Activated CD4-positive, alpha-beta T cell treated with anti-CD3 and anti-CD28 coated beads, Interleukin-2, amount 50 U/mL, for 4 hours (primary cell): ENCODE measurements at regions not wholly inside any gene's neighbourhood (a gene's known extent, or its start where the extent isn't known, plus 50 kb on each side); places are given as distances from the start of the nearest gene placed in this dataset.
"Not testable (repeated sequence)": the region's sequence is repeated elsewhere in the genome, so short reads cannot be mapped to it uniquely, and the experiment has no call there.

Source experiments
- DNase-seq, 2 experiments: peaks; one replicate each; pipeline ENCODE4 v3.0.0-alpha.2; 2020

DNA sequence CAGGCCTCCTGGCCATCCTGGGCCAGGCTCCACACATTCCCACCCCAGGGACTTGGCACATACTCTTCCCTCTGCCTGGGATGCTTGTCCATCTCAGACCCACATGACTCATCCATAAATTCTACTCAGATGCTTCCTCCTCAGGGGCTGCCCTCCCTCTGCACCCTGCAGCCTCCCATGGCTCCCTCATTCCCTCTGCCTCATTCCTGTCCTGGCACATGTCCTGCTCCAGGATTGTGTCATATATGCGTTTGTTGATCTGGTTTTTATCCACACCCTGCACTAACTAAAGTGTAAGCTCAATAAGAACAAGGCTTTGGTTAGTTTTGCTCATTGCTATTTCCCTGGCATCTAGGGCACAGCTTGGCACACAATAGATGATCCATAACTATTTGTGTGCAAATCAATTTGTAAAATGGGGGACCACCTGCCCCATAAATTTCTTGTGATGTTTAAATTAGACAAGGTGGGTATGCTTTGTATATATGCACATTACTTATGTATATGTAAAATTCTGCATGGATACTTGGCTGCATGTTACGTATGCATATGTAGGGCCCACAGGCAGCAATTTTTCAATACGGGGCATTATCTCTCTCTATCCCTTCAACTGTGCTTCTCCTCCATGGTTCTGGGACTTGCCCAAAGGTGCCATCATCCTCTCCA lies 191.4 kb downstream of the PTPRU start:
- no peak for DNase-seq

DNA sequence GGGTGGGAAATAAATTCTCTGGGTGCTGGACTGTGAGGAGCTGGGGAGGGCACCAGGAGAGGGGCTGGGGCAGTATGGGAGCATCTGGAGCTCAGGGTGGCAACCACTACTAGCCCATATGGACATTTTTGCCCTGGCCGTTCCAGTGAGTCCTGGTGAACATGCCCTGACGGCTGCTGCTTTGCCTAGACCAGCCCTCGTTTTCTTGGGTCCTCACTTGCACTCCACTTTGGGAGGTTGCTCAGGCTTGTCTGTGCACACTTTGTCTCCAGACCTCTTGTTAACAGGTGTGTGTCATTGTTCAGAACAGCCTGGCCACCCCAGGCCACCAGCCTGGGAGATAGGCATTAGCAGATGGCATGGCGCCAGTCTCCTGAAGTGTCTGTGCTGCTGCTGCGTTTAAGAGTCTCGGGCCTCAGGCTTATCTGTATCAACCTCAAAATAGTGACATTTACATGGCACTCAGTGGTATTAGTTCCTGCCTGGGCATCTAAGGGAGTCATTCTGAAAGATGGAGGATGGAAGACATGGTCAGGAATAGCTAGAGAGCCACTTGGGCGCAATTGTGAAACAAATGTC lies 190.5 kb downstream of the PTPRU start:
- DNase-seq: no peak

DNA sequence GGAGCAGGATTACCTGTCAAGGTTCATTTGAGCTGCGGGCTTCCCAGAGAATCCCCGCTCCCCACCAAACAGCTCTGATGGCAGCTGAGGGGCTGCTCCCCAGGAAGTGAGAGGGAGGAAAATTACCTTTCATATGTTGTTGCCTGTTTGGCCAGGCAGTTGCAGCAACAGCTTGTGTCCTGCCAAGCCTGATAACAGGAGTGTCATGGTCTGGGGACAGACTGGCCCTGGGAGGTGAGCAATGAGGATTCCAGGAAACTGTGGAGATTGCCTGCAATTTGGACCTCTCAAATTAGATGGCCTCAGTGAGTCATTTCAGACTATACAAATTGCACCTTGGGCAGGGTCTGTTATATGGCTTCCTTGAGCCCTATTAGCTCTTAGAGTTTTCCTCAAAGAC lies 189.3 kb downstream of the PTPRU start:
- DNase-seq: no peak

DNA sequence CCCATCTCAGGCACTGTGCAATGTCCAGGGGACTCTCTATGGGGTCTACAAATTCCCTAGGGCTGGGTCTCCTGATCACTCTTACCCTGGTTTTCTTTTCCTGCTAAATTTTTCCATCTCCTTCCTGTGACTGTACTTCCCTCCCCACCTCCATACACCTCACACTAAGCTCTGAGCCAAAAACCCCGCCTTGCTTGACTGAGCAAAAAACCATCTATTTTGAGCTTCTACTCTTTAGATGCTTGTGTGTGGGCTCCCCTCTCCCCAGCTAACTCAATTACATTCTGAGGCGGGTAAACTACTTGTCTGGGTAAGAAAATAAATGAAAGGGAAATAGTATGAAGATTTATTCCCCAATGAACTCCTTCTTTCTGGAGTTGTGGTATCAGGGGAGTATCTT lies 187.9 kb downstream of the PTPRU start:
- DNase-seq: no peak

DNA sequence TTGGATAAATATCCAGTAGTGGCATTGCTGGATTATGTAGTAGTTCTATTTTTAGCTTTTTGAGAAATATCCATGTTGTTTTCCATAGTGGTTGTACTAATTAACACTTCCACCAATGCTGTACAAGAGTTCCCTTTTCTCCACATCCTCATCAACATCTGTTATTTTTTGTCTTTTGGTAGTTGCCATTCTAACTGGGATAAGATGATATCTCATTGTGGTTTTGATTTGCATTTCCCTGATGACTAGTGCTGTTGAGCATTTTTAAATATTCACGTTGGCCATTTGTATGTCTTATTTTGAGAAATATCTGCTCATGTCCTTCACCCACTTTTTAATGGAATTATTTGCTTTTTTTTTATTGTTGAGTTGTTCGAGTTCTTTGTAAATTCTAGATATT lies 183.9 kb downstream of the PTPRU start:
- no peak for DNase-seq

DNA sequence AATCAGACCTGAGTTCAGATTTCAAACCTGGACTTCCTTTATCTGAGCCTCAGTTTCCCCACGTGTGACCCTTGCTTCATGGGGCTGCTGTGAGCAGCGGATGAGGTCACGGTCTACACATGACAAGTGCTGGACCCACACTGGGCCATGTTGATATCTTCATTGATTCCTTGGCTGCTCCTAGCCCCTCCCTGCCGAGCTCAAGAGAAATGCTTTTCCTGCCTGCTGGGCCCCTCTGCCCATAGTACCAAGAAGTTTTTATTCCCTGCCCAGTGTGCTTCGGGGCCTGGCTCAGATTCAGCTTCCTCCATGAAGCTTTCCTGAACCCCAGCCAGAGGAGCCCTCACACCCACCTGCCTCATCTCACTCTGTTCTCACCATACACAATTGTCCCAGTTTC lies 181.6 kb downstream of the PTPRU start:
- no peak for DNase-seq

DNA sequence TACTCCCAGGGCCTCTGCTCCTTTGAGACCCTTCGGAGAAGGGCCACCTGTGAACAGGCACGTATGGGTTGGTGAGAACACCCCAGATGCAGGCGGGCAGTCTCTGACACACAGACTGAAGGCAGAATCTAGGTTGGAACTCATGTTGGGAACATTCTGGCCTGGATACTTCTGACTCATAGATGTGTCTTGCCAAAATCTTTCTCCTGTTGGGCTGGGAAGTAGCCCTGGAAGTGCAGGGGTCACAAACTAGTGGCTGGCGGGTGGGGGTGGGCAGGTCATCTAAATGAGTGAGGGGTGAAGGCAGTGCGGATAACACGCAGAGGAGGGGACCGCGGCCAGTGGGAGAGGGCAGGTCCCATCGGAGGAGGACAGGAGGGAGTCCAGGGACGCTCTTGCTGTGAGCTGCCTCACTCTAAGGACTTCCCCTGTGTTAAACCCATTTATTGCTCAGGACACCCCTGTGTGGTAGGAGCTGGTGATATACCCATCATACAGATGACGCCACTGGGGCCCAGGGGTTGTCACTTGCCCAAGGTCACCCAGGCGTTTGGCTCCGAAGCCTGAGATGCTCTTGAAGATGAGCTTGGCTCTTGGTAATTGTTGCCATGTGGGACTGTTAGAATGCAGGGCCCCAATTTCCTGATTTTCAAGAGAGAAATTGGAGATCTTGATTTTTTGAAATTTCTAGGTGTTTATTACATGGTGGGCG lies 181.0 kb downstream of the PTPRU start:
- no peak for DNase-seq

DNA sequence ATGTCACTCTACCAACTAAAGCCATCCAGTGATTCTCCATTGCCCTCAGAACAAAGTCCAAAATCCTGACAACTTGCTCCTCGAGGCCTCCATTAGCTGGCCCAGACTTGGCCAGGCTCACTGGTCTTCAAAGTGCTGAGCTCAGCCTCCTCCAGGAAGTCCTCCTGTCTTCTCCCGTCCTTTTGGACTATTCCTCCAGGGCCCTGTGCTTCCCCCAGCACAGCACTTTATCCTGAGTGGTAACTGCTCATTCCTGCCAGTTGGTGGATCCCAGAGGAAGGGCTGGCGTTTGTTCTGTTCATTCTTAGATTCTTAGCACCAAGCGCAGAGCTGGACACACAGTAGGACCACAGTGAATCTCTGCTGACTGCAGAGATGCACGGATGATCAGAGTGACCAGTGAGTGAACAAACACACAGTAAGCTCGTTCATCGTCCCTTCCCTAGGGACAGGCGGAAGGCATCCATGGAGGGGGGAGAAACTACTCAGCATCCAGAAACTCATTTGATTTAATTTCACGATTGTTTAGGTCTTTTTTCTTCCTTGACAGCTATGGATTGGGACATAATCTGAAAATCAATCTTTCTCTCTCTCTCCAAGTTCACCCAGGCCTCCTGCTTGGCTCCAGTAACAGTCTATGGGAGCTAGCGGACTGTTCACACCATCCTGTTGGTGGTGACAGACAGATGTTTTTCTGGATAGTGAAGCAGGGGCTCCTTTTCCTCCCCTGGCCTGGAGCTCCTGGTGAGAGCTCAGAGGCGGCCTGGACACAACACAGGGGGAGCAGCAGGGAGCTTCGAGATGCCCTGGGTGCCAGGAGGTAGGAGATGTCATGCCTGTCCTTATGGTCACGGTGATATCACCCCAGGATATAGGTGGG lies 180.2 kb downstream of the PTPRU start:
- no peak for DNase-seq

DNA sequence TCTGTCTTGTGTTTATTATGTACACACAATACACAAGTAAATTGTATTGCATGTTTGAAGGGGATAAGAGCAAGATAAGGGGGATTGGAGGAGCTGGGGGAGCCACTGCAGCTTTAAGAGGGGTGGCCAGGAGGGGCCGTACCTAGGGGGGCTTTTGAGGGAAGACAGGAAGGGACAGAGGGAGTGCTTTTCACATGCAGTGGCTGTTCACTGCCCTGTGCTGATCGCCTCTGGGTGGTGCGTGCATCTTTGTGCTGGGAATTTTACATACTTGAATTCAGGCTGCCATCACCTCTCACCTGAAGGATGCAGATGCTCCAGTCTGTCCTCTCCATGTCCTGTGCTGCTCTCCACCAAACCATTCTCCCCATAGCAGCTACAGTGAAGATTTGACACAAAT lies 179.5 kb downstream of the PTPRU start:
- no peak for DNase-seq

DNA sequence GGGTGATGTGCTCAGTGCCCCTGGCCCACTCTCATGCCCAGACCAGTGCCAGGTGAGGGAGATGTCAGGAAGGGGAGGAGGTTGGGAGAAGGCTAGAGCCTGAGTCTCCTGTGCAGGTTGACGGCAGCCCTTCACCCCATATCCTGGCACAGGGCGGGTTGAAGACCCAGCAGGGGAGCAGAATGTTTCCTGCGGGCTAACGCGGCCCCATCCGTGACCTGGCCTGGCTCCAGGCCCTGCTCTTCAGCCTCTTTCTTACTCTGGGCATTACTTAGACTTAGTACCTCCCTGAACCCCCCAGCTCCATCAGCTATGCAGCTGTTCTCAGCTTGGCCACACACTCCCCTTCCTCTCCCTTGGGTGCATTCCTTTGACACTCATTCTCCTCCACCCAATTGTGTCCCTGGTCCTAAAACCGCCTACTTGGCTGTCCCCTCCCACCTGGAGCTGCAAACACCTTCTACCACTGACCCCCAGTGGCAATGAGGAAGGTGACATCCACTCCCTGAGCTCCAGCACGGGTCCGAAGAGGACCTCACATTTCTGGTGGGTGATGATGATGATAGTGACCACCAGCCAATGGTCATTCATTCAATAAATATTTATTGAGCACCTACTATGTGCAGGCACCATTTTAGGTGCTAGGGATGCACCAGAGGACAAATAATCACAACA lies 179.0 kb downstream of the PTPRU start:
- no peak for DNase-seq

DNA sequence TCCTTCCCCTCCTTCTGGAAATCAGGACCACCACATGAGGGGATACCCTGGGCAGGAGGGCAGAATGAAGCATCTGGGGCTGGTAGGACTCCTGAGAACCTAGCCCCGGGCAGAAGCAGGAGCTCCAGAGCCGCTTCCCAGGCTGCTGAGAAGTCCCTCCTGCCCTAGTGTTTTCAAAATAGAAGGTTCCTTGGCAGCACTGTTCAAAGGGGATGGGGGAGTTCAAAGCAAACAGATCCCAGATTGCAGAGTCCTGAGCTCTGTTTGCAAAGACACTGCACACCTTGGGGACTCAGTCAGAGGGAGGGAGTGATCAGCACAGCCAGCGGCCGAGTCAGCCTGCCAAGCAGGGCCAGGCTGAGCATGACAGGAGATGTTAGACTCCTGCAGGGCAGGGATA lies 177.8 kb downstream of the PTPRU start:
- DNase-seq: no peak

DNA sequence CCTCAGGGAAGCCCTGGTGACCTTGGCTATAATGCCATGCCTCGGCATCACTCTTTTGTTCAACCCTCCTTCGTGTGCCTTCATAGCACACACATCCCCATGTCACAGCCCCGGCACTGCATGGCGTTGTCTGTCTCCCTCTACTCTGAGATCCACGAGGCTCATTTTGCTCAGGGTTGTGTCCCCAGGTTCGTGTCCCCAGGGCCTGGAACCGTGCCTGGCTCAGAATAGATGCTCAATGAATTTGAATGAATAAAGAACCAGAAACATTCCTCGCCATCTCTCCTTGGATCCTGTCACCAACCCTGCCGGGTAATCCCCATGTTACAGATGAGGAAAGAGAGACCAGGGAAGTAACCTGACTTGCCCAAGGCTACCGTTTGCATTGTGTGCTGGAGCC lies 177.3 kb downstream of the PTPRU start:
- no peak for DNase-seq

DNA sequence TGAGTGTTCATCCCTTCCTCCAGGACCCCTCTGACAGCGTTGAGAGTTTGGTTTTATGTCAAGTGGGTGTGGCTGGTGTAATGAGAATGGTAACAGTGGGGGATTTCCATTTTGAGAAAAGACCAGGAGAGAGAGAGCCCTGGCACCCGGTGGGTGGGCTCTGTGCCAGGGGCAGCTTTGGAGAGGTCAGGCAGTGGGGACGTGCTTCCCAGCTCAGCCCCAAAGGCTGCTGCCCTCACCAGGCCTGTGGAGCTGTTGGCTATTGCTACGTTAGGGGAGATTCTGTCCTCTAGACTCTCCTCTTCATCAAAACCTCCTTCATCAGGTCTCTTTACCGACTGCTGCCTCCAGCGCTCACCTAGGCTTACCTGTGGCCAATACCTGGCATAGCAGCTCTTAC lies 176.3 kb downstream of the PTPRU start:
- no peak for DNase-seq

DNA sequence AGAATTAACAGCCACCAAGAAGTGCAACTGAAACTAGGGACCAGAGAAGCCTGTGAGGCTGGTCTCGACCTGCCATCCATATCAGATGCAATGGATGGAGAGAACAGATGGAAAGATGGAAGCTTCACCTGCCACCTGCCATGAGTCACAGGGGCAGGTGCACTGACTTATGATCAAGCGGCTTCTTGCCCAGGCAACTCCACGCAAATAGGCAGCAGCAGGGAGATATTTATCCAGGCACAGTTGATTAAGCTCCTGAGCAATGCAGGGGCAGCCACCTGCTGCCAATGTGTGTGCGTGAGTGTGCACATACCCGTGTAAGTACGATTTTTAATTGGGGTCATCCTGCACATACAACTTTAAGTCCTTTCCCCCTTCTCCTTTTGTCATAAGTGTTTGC lies 174.2 kb downstream of the PTPRU start:
- DNase-seq: no peak

DNA sequence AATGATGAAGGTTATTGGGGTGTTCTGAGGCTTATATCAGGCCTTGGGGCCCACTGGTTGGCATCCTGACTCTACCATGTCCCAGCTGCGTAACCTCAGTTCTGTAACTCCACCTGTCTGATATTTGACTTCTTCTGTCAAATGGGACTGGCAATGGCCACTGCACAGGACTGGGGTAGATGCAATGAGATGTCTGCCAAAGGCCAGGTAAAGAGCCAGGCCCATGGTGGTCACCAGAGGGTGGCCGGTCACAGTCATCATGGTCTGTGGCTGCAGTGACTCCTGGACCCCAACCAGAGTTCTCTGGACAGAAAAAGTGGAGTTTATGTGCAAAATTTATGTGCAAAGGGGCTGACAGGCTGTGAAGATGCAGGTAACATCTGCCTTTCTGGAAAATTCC lies 173.3 kb downstream of the PTPRU start:
- no peak for DNase-seq

DNA sequence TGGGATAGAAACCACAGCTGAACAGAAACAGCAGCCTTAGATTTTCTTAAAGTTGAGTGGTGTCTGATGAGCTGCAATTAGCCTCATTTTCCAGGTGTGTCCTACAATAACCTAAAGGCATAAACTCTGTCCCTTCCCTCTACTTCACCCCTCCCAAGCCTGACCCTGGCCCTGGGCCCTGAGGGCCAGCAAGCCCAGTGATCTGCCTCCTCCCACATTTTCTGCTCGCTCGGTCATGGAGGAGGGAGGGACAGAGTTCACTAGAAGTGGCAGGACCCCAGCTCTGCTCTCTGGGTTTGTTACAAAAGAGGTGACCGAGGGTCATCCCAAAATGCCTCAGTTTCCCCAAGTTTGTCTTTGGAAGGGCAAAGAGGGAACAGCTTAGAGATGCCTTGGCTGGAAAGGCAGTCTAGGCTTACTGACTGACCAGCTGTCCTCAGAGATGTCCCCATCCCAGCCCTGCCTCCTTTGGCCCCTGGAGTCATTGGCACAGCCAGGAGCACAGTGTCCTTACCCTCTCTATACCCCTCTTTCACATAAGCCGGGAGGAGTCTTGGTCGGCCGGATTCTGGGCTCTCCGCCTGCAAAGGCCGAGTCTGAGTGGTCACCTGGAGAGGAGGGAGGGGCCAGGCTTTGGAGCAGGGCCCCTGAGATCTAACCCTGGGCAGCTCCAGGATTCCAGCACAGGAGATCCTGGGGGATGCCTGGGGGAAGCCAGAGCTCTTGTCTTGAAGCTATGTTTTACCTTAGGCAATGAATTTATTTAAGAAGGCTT lies 172.7 kb downstream of the PTPRU start:
- DNase-seq: no peak

DNA sequence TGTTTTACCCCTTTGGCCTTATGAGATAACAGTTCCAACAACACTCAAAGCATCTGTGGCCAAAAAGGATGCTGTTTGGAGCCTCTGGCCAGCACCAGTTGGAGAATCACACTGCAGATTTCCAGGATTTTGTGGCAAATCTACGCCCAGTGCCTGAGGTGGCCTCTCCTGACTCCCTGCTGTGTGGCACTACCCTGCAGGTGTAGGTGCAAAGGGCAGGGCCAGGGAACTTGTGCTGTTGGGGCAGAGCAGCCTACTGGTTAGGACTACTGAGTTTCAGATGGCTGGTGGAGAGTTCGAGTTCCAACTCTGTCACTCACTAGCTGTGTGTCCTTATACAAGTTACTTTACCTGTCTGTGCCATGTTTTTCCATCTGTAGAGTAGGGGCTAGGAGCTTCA lies 170.5 kb downstream of the PTPRU start:
- DNase-seq: no peak

DNA sequence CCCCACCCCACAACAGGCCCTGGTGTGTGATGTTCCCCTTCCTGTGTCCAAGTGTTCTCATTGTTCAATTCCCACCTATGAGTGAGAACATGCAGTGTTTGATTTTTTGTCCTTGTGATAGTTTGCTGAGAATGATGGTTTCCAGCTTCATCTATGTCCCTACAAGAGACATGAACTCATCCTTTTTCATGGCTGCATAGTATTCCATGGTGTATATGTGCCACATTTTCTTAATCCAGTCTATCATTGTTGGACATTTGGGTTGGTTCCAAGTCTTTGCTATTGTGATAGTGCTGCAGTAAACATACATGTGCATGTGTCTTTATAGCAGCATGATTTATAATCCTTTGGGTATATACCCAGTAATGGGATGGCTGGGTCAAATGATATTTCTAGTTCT lies 163.9 kb downstream of the PTPRU start:
- not testable (repeated sequence) for DNase-seq

DNA sequence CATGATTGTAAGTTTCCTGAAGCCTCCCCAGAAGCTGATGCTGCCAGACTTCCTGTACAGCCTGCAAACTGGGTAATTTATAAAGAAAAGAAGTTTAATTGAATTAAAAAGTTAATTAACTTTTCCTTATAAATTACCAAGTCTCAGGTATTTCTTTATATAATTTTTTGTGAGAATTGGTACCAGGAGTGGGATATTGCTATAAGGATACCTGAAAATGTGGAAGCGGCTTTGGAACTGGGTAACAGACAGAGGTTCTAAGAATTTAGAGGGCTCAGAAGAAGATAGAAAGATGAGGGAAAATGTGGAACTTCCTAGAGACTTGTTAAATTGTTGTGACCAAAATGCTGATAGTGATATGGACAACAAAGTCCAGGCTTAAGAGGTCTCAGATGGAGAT lies 163.1 kb downstream of the PTPRU start:
- DNase-seq: no peak

DNA sequence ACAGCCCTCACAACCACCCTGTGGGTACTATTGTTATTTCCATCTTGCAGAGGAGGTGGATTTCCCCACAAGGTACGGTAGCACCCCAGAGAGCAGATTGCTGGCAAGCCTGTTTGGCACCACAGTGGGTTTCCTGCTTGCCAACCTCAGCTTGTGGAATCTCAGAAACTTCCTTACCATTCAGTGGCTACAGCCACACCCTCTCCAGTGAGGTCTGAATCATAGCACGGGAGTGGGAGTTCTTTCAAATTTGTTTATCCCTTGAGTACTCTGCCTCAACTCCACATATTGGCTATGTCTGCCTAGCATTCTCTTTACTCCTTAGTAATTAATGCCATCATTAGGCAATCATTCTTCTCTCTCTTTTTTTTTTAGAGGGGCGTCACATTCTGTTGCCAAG lies 162.1 kb downstream of the PTPRU start:
- DNase-seq: no peak

DNA sequence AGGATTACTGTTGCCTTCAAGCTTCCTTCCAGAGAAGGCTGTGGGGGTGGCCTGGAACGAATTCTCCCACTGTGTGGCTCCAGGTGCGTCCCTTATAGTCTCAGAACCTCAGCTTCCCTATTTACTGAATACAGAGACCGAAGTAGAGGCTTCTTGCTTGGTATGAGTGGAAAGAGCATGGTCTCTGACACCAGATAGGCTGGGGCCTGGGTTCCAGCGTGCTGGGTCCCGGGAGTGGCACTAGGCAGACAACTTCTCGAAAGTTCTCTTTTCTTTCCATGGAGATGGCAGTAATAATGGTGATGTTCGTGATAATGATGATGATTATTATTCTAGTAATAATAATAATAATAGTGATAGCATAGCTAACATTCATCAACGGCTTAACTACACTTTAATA lies 161.7 kb downstream of the PTPRU start:
- DNase-seq: no peak

DNA sequence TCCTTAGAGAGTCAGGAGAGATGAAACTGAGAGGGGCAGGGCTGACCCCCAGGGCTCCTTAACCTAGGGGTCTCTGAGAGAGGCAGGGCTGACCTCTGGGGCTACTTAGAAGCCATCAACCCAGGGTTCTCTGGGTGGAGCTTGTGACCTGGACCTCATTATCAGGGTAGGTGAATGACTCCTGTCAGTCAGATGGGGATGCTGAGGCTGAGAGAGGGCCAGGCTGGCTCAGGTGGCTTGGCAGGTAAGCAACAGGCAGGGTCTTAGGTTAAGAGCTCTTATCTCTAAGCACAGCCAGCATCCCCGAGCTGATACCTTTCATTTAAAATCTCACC lies 160.9 kb downstream of the PTPRU start:
- no peak for DNase-seq
